ENCODE measurements at regions not wholly inside any gene's neighbourhood (a gene's known extent, or its start where the extent isn't known, plus 50 kb on each side); places are given as distances from the start of the nearest gene placed in this dataset.

- no peak for DNase-seq (ENCODE audit: extremely low read depth in 1 of 11, low read depth in 9 of 11, low spot score in 4 of 11)
Observed at GRCh38 chr16:85173146-85173980, 61.1 kb upstream of the CIBAR2 start.

GRCh38 chr16:85173981-85174751 lies 61.9 kb upstream of the CIBAR2 start:
- peak in 2 of 11 donors; percentile 47 to 50 for DNase-seq (ENCODE audit: extremely low read depth in 1 of 11, low read depth in 9 of 11, low spot score in 4 of 11)

GRCh38 chr16:85174871-85175723 lies 62.8 kb upstream of the CIBAR2 start:
- DNase-seq (ENCODE audit: extremely low read depth in 1 of 11, low read depth in 9 of 11, low spot score in 4 of 11) = no peak

- no peak for DNase-seq (ENCODE audit: extremely low read depth in 1 of 11, low read depth in 9 of 11, low spot score in 4 of 11)
Observed at GRCh38 chr16:85175724-85176233, 63.5 kb upstream of the CIBAR2 start.

- no peak for DNase-seq (ENCODE audit: extremely low read depth in 1 of 11, low read depth in 9 of 11, low spot score in 4 of 11)
Observed at GRCh38 chr16:85176541-85177447, 64.5 kb upstream of the CIBAR2 start.

- no peak for DNase-seq (ENCODE audit: extremely low read depth in 1 of 11, low read depth in 9 of 11, low spot score in 4 of 11)
Observed at GRCh38 chr16:85177448-85177846, 65.2 kb upstream of the CIBAR2 start.

- no peak for DNase-seq (ENCODE audit: extremely low read depth in 1 of 11, low read depth in 9 of 11, low spot score in 4 of 11)
Observed at GRCh38 chr16:85178006-85178591, 65.8 kb upstream of the CIBAR2 start.

- DNase-seq (ENCODE audit: extremely low read depth in 1 of 11, low read depth in 9 of 11, low spot score in 4 of 11) = no peak
Observed at GRCh38 chr16:85178596-85178995, 66.3 kb upstream of the CIBAR2 start.

GRCh38 chr16:85179344-85180046 lies 67.2 kb upstream of the CIBAR2 start:
- no peak for DNase-seq (ENCODE audit: extremely low read depth in 1 of 11, low read depth in 9 of 11, low spot score in 4 of 11)

- DNase-seq (ENCODE audit: extremely low read depth in 1 of 11, low read depth in 9 of 11, low spot score in 4 of 11) = no peak
Observed at GRCh38 chr16:85180047-85180826, 68.0 kb upstream of the CIBAR2 start.

- no peak for DNase-seq (ENCODE audit: extremely low read depth in 1 of 11, low read depth in 9 of 11, low spot score in 4 of 11)
Observed at GRCh38 chr16:85180827-85181738, 68.8 kb upstream of the CIBAR2 start.

GRCh38 chr16:85181739-85182129 lies 69.5 kb upstream of the CIBAR2 start:
- DNase-seq (ENCODE audit: extremely low read depth in 1 of 11, low read depth in 9 of 11, low spot score in 4 of 11) = no peak

- DNase-seq (ENCODE audit: extremely low read depth in 1 of 11, low read depth in 9 of 11, low spot score in 4 of 11) = no peak
Observed at GRCh38 chr16:85182286-85182685, 70.0 kb upstream of the CIBAR2 start.

GRCh38 chr16:85182774-85183173 lies 70.5 kb upstream of the CIBAR2 start:
- no peak for DNase-seq (ENCODE audit: extremely low read depth in 1 of 11, low read depth in 9 of 11, low spot score in 4 of 11)

GRCh38 chr16:85183564-85183963 lies 71.3 kb upstream of the CIBAR2 start:
- DNase-seq (ENCODE audit: extremely low read depth in 1 of 11, low read depth in 9 of 11, low spot score in 4 of 11) = no peak

- no peak for DNase-seq (ENCODE audit: extremely low read depth in 1 of 11, low read depth in 9 of 11, low spot score in 4 of 11)
Observed at GRCh38 chr16:85184404-85184803, 72.1 kb upstream of the CIBAR2 start.

Measured in renal cortex interstitium (tissue), 11 donors.